Uterus (tissue), 2 donors: ENCODE measurements at regions not wholly inside any gene's neighbourhood (a gene's known extent, or its start where the extent isn't known, plus 50 kb on each side); places are given as distances from the start of the nearest gene placed in this dataset.

ENCODE experiments used
- CTCF ChIP-seq, 4 experiments: fragments of 200-600 bp in 2 of 4; fragments of 450-650 bp in 2 of 4; sonication (generic) in 2 of 4; IDR thresholded peaks; one replicate each; pipeline ENCODE4 v1.5.1; 2016 to 2019; ENCODE audit warnings: antibody characterized with exemption in 4 of 4, mild to moderate bottlenecking in 2 of 4, moderate library complexity in 1 of 4
- POLR2A ChIP-seq, 2 donors: fragments of 450-650 bp; IDR thresholded peaks; one replicate each; pipeline ENCODE4 v1.6.1; 2016; ENCODE audit warnings: antibody characterized with exemption in 2 of 2, mild to moderate bottlenecking in 1 of 2, moderate library complexity in 1 of 2

GRCh38 chr6:37554480-37554819 lies 54.8 kb upstream of the CCDC167 start:
- no peak for TF ChIP-seq CTCF (IDR thresholded peaks at IDR 0.05)
- TF ChIP-seq POLR2A (IDR thresholded peaks at IDR 0.05) = no peak
